Thyroid gland (tissue), 4 donors: ENCODE measurements at regions not wholly inside any gene's neighbourhood (a gene's known extent, or its start where the extent isn't known, plus 50 kb on each side); places are given as distances from the start of the nearest gene placed in this dataset.

Source experiments
- POLR2A ChIP-seq, 2 donors: fragments of 450-650 bp; IDR thresholded peaks; one replicate each; pipeline ENCODE4 v1.6.1; 2017; ENCODE audit warnings: antibody characterized with exemption in 2 of 2, mild to moderate bottlenecking in 2 of 2, moderate library complexity in 1 of 2
- TF ChIP-seq, protein P1 (sequence below), 6 experiments: fragments of 200-600 bp in 3 of 6; fragments of 450-650 bp in 3 of 6; sonication (generic) in 3 of 6; IDR thresholded peaks; one replicate each; pipeline ENCODE4 v1.5.1; 2016 to 2019; ENCODE audit warnings: antibody characterized with exemption in 6 of 6, mild to moderate bottlenecking in 2 of 6, inconsistent platforms in 1 of 6, moderate library complexity in 1 of 6

DNA sequence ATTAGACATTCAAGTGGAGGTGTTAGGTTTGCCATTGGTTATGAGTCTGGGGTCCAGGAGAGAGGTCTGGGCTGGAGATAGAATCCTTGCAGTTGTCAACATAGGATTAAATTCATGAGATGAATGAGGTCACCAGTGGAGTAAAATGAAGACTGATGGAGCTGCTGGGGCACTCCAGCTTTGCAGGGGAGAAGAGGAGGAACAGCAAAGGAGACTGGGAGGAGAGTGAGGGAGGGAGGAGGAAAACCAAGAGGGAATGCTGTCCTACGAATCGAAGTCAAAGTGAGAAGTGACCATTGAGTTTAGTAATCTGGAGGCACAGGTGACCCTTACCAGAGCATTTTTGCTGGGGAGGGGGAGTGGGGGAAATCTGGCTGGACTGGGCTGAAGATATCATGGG is 178.2 kb upstream of the NR3C1 start:
- TF ChIP-seq, protein P1, sequence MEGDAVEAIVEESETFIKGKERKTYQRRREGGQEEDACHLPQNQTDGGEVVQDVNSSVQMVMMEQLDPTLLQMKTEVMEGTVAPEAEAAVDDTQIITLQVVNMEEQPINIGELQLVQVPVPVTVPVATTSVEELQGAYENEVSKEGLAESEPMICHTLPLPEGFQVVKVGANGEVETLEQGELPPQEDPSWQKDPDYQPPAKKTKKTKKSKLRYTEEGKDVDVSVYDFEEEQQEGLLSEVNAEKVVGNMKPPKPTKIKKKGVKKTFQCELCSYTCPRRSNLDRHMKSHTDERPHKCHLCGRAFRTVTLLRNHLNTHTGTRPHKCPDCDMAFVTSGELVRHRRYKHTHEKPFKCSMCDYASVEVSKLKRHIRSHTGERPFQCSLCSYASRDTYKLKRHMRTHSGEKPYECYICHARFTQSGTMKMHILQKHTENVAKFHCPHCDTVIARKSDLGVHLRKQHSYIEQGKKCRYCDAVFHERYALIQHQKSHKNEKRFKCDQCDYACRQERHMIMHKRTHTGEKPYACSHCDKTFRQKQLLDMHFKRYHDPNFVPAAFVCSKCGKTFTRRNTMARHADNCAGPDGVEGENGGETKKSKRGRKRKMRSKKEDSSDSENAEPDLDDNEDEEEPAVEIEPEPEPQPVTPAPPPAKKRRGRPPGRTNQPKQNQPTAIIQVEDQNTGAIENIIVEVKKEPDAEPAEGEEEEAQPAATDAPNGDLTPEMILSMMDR (IDR thresholded peaks at IDR 0.05), result no peak
- TF ChIP-seq POLR2A (IDR thresholded peaks at IDR 0.05), result no peak
